HEK293 (cell line): ENCODE measurements at regions not wholly inside any gene's neighbourhood (a gene's known extent, or its start where the extent isn't known, plus 50 kb on each side); places are given as distances from the start of the nearest gene placed in this dataset.

Experiments
- KLF16 ChIP-seq: fragments of 450-650 bp; formaldehyde crosslinking; IDR thresholded peaks from 2 replicates; pipeline ENCODE4 v1.5.1; 2017; ENCODE audit warnings: missing biosample characterization, missing genetic modification characterization
- ZIC2 ChIP-seq: fragments of 450-650 bp; formaldehyde crosslinking; IDR thresholded peaks from 2 replicates; pipeline ENCODE4 v1.5.1; 2016; ENCODE audit warnings: missing biosample characterization, missing genetic modification characterization
- ZNF175 ChIP-seq: fragments of 450-650 bp; formaldehyde crosslinking; IDR thresholded peaks from 2 replicates; pipeline ENCODE4 v1.5.1; 2016; ENCODE audit warnings: missing biosample characterization, missing genetic modification characterization
- ZNF239 ChIP-seq: fragments of 450-650 bp; formaldehyde crosslinking; IDR thresholded peaks from 2 replicates; pipeline ENCODE4 v1.5.1; 2016; ENCODE audit warnings: missing biosample characterization, missing genetic modification characterization
- ZNF664 ChIP-seq: fragments of 450-650 bp; formaldehyde crosslinking; IDR thresholded peaks from 2 replicates; pipeline ENCODE4 v1.5.1; 2016; ENCODE audit warnings: missing biosample characterization, missing genetic modification characterization
- TF ChIP-seq, protein P1 (sequence below): fragments of 450-650 bp; formaldehyde crosslinking; IDR thresholded peaks from 2 replicates; pipeline ENCODE4 v1.5.1; 2016; ENCODE audit warnings: missing biosample characterization, missing genetic modification characterization
- TF ChIP-seq, protein P2 (sequence below): fragments of 450-650 bp; formaldehyde crosslinking; IDR thresholded peaks from 2 replicates; pipeline ENCODE4 v1.5.1; 2016; ENCODE audit warnings: missing biosample characterization, missing genetic modification characterization
- TF ChIP-seq, protein P3 (sequence below): fragments of 450-650 bp; formaldehyde crosslinking; IDR thresholded peaks from 2 replicates; pipeline ENCODE4 v1.5.1; 2016; ENCODE audit warnings: missing biosample characterization, missing genetic modification characterization

DNA sequence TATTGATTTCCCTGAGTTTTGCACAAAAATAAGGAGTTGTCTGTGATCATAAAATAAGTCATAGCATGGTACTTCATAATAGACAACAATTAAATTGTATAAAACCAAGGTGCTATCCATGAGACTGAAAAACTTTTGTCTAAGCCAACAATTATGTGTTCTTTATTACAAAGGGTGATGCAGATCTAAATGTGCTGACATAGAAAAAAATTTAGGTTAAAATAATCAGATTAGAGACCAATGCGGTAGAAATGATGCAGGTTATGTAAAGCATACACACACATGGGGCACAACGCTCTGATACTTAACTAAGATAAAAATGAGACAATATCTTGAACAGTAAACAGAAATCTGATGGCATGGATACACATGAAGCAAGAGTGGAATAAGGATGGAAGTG lies 113.3 kb downstream of the PWWP3B start:
- no peak for TF ChIP-seq ZNF664 (tag by site-specific recombination)
- TF ChIP-seq ZNF239 (tag by site-specific recombination): no peak
- TF ChIP-seq ZNF175 (tag by site-specific recombination): no peak
- TF ChIP-seq KLF16 (tag by site-specific recombination): no peak
- TF ChIP-seq, protein P1, sequence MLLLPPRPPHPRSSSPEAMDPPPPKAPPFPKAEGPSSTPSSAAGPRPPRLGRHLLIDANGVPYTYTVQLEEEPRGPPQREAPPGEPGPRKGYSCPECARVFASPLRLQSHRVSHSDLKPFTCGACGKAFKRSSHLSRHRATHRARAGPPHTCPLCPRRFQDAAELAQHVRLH (tag by site-specific recombination): no peak
- TF ChIP-seq, protein P2, sequence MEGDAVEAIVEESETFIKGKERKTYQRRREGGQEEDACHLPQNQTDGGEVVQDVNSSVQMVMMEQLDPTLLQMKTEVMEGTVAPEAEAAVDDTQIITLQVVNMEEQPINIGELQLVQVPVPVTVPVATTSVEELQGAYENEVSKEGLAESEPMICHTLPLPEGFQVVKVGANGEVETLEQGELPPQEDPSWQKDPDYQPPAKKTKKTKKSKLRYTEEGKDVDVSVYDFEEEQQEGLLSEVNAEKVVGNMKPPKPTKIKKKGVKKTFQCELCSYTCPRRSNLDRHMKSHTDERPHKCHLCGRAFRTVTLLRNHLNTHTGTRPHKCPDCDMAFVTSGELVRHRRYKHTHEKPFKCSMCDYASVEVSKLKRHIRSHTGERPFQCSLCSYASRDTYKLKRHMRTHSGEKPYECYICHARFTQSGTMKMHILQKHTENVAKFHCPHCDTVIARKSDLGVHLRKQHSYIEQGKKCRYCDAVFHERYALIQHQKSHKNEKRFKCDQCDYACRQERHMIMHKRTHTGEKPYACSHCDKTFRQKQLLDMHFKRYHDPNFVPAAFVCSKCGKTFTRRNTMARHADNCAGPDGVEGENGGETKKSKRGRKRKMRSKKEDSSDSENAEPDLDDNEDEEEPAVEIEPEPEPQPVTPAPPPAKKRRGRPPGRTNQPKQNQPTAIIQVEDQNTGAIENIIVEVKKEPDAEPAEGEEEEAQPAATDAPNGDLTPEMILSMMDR (tag by site-specific recombination): no peak
- TF ChIP-seq, protein P3, sequence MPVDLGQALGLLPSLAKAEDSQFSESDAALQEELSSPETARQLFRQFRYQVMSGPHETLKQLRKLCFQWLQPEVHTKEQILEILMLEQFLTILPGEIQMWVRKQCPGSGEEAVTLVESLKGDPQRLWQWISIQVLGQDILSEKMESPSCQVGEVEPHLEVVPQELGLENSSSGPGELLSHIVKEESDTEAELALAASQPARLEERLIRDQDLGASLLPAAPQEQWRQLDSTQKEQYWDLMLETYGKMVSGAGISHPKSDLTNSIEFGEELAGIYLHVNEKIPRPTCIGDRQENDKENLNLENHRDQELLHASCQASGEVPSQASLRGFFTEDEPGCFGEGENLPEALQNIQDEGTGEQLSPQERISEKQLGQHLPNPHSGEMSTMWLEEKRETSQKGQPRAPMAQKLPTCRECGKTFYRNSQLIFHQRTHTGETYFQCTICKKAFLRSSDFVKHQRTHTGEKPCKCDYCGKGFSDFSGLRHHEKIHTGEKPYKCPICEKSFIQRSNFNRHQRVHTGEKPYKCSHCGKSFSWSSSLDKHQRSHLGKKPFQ (tag by site-specific recombination): no peak
- TF ChIP-seq ZIC2 (tag by site-specific recombination): no peak
